Right lobe of liver (tissue), 6 donors: ENCODE measurements at regions not wholly inside any gene's neighbourhood (a gene's known extent, or its start where the extent isn't known, plus 50 kb on each side); places are given as distances from the start of the nearest gene placed in this dataset.
A peak's percentile ranks its signal among the peaks of the same experiment; 100 is the strongest.

ENCODE experiments used
- ATAC-seq, 4 donors: fragments of 200-7000 bp; cut with Tn5 transposase; one replicate each; pipeline ENCODE4 v1.9.1; 2020; ENCODE audit warnings: mild to moderate bottlenecking in 4 of 4, moderate library complexity in 4 of 4
- DNase-seq, 3 donors: peaks; one replicate each; pipeline ENCODE4 v3.0.0-alpha.2; 2020
- H3K27ac ChIP-seq, 3 donors: fragments of 200-600 bp; one replicate each; pipeline ENCODE4 v1.8.0; 2022
- H3K27me3 ChIP-seq, 2 donors: fragments of 200-600 bp; one replicate each; pipeline ENCODE4 v1.8.0; 2022
- H3K36me3 ChIP-seq, 4 donors: fragments of 200-600 bp; sonication (generic) in 1 of 4; one replicate each; pipeline versions ENCODE4 v1.5.1 to v1.8.0; 2017 to 2022; ENCODE audit warnings: control low read depth in 1 of 4
- H3K4me1 ChIP-seq, 4 donors: fragments of 200-600 bp; sonication (generic) in 1 of 4; one replicate each; pipeline versions ENCODE4 v1.5.1 to v1.8.0; 2017 to 2022; ENCODE audit warnings: control low read depth in 1 of 4
- H3K4me3 ChIP-seq, 3 donors: fragments of 200-600 bp; one replicate each; pipeline ENCODE4 v1.8.0; 2022
- H3K9me3 ChIP-seq, 4 donors: fragments of 200-600 bp; sonication (generic) in 1 of 4; one replicate each; pipeline versions ENCODE4 v1.5.1 to v1.8.0; 2017 to 2022; ENCODE audit warnings: control low read depth in 1 of 4
- POLR2A ChIP-seq: fragments of 450-650 bp; IDR thresholded peaks from one replicate; pipeline ENCODE4 v1.6.1; 2017; ENCODE audit warnings: antibody characterized with exemption, mild to moderate bottlenecking
- WGBS: methylation state at CpG from one replicate; pipeline ENCODE4 v1.1.6; 2018; ENCODE audit warnings: low coverage, low lambda C conversion rate; ENCODE audit not compliant: insufficient coverage; ENCODE audit errors: missing lambda C conversion rate; 5-methylcytosine and 5-hydroxymethylcytosine counted together
- intact Hi-C, 2 donors: fragments of 100-400 bp; cut with DNase I; formaldehyde crosslinking; loops; one replicate each; pipeline versions ENCODE4 v1.11.2 to v1.14.1; 2022
- TF ChIP-seq, protein P1 (sequence below), 4 donors: fragments of 200-600 bp in 3 of 4; fragments of 450-650 bp in 1 of 4; IDR thresholded peaks; one replicate each; pipeline versions ENCODE4 v1.5.1 to v1.8.0; 2016 to 2022; ENCODE audit warnings: antibody characterized with exemption in 4 of 4, mild to moderate bottlenecking in 2 of 4
- donor health status: DM: no; HTN: yes; CAD: no.
- donor health status: DM: no; HTN: no; CAD: no.
- donor health status: DM: no; HTN: no; CAD: no.
- donor health status: DM: no; HTN: yes; CAD: no.
- donor health status: DM: no; HTN: yes; CAD: no.

- 80% methylated on average over 1 of the region's 1 CpG for WGBS
- Histone ChIP-seq H3K36me3 (no peaks in the 10 kb centered on the region), H3K27ac (no peak overlapping the region), H3K9me3 (peaks cover 0 to 7% (median 0%) of the 10 kb centered on the region in 4 donors), H3K4me1 (no peaks in the 10 kb centered on the region), H3K27me3 (no peaks in the 10 kb centered on the region), H3K4me3 (no peak overlapping the region)
- TF ChIP-seq POLR2A: no peak
- TF ChIP-seq, protein P1, sequence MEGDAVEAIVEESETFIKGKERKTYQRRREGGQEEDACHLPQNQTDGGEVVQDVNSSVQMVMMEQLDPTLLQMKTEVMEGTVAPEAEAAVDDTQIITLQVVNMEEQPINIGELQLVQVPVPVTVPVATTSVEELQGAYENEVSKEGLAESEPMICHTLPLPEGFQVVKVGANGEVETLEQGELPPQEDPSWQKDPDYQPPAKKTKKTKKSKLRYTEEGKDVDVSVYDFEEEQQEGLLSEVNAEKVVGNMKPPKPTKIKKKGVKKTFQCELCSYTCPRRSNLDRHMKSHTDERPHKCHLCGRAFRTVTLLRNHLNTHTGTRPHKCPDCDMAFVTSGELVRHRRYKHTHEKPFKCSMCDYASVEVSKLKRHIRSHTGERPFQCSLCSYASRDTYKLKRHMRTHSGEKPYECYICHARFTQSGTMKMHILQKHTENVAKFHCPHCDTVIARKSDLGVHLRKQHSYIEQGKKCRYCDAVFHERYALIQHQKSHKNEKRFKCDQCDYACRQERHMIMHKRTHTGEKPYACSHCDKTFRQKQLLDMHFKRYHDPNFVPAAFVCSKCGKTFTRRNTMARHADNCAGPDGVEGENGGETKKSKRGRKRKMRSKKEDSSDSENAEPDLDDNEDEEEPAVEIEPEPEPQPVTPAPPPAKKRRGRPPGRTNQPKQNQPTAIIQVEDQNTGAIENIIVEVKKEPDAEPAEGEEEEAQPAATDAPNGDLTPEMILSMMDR (IDR thresholded peaks at IDR 0.05): no peak
- intact Hi-C loops: no loop called here
- no peak for ATAC-seq
- DNase-seq: no peak
Measured at GRCh38 chr16:17598968-17599367, 128.2 kb upstream of the XYLT1 start.

DNA sequence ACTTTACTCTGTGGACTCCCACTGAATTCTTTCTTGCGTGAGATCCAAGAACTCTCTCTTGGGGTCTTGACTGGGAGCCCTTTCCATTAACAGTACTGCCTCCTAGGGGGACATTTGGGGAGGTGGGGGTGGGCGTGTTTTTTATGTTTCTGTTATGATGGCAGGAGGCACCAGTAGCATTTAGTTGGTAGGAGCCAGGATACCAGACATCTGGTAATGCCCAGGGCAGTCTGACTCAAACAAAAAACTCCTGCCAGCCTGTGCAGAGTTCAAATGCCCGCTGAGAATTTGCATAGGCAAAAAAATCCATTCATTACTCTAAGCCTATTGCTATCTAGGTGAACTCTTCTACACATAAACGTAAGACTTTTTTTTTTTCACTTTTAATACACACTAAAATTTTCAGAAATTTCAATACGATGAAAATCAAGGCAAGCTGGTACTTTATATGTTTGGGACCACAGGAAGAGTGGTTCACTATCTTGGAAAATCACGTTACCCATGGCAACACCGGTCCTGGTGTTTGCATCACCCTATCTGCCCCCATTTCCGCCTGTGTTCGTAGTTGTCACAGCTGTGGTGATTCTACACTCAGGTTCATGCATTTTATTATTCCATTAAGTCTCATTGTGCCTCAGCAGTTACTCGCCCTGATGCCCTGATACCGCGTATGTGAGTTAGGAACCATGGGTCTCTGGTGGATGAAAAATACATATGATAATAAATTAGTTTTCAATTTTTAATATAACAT lies 121.1 kb upstream of the XYLT1 start:
- Histone ChIP-seq H3K36me3 (no peaks in the 10 kb centered on the region), H3K4me3 (no peak overlapping the region), H3K9me3 (no peaks in the 10 kb centered on the region), H3K27me3 (no peaks in the 10 kb centered on the region), H3K4me1 (no peaks in the 10 kb centered on the region), H3K27ac (no peak overlapping the region)
- TF ChIP-seq, protein P1 (IDR thresholded peaks at IDR 0.05): no peak
- no peak for TF ChIP-seq POLR2A
- DNase-seq (no peak), ATAC-seq (no peak)
- WGBS: 56% methylated on average over 12 of the region's 12 CpGs
- intact Hi-C loops: no loop called here

- H3K4me3 ChIP-seq: no peak overlapping the region
- H3K27me3 ChIP-seq: no peaks in the 10 kb centered on the region
- intact Hi-C loops: no loop called here
- H3K27ac ChIP-seq: no peak overlapping the region
- TF ChIP-seq, protein P1 (IDR thresholded peaks at IDR 0.05): no peak
- TF ChIP-seq POLR2A: no peak
- H3K4me1 ChIP-seq: no peaks in the 10 kb centered on the region
- ATAC-seq (peak in 2 of 4 donors; percentile 16 to 26), DNase-seq (no peak)
- H3K36me3 ChIP-seq: no peaks in the 10 kb centered on the region
- no peaks in the 10 kb centered on the region for H3K9me3 ChIP-seq
- 54% methylated on average over 8 of the region's 9 CpGs for WGBS
Measured at GRCh38 chr16:17590711-17591654, 120.2 kb upstream of the XYLT1 start.

DNA sequence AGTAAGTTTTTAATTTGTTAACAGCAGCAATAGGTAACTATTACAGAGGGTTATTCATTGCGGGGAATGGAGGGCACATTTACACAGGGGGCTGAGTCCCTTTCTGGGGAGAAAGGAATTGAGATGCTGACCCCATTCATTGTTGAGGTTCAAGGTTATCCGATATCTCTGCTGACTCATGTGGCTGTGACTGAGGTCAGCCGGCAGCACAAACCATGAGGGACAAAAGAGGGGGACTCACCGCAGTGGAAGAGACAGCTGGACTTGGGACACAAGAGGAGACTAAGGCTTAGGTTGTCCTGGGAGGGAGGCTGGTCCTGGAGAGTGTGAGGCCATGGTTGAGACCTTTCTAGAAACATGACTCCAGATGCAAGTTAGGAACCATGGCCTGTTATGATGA lies 119.1 kb upstream of the XYLT1 start:
- Histone ChIP-seq H3K9me3 (no peaks in the 10 kb centered on the region), H3K4me3 (no peak overlapping the region), H3K4me1 (no peaks in the 10 kb centered on the region), H3K36me3 (no peaks in the 10 kb centered on the region), H3K27ac (no peak overlapping the region), H3K27me3 (no peaks in the 10 kb centered on the region)
- DNase-seq (no peak), ATAC-seq (no peak)
- WGBS: 65% methylated on average over 4 of the region's 4 CpGs
- TF ChIP-seq, protein P1 (IDR thresholded peaks at IDR 0.05): no peak
- no peak for TF ChIP-seq POLR2A
- intact Hi-C loops: no loop called here
